RPMI8226 (cell line): ENCODE measurements at regions not wholly inside any gene's neighbourhood (a gene's known extent, or its start where the extent isn't known, plus 50 kb on each side); places are given as distances from the start of the nearest gene placed in this dataset.

Experiments used
- DNase-seq: peaks from one replicate; pipeline ENCODE4 v3.0.0-alpha.2; 2015

DNA sequence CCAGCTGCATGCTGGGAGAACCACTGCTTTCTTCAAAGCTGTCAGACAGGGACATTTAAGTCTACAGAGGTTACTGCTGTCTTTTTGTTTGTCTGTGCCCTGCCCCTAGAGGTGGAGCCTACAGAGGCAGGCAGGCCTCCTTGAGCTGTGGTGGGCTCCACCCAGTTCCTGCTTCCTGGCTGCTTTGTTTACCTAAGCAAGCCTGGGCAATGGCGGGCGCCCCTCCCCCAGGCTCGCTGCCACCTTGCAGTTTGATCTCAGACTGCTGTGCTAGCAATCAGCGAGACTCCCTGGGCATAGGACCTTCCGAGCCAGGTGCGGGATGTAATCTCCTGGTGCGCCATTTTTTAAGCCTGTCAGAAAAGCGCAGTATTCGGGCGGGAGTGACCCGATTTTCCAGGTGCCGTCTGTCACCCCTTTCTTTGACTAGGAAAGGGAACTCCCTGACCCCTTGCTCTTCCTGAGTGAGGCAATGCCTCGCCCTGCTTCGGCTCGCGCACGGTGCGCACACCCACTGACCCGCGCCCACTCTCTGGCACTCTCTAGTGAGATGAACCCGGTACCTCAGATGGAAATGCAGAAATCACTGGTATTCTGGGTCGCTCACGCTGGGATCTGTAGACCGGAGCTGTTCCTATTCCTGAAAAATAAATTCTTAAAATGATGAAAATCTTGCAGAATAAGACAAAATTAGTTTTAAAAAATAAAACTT lies 1022.9 kb downstream of the RAPGEF2 start:
- DNase-seq = peak; percentile 23

GRCh38 chr4:160127211-160127610 lies 1024.3 kb downstream of the RAPGEF2 start:
- DNase-seq = no peak

- DNase-seq = no peak
These were observed 1026.6 kb downstream of the RAPGEF2 start for GRCh38 chr4:160129439-160129838.

GRCh38 chr4:160136021-160136420 lies 1033.1 kb downstream of the RAPGEF2 start:
- DNase-seq = no peak

DNA sequence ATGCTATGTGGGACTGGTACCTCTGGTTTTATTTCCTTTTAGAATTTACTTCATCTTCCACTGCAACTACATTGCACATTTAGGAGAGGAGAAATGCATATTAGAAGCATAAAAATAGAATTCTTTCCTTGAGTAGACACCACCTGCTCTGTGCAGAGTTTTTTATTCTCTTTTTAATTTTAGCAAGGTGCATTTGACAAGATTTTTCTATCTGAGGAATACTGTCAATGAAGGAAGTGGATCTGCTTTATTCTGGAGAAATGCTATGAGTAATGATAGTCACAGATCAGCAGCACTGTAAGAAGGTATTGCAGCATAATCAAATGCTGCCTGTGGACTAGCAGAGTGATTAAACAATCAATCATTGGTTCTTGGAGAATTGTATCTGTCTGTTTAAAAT lies 1038.3 kb downstream of the RAPGEF2 start:
- DNase-seq = no peak

GRCh38 chr4:160142579-160142978 lies 1039.7 kb downstream of the RAPGEF2 start:
- no peak for DNase-seq

- no peak for DNase-seq
These were observed 1040.7 kb downstream of the RAPGEF2 start for GRCh38 chr4:160143574-160143973.

- DNase-seq = no peak
These were observed 1056.6 kb downstream of the RAPGEF2 start for GRCh38 chr4:160159457-160159856.

DNA sequence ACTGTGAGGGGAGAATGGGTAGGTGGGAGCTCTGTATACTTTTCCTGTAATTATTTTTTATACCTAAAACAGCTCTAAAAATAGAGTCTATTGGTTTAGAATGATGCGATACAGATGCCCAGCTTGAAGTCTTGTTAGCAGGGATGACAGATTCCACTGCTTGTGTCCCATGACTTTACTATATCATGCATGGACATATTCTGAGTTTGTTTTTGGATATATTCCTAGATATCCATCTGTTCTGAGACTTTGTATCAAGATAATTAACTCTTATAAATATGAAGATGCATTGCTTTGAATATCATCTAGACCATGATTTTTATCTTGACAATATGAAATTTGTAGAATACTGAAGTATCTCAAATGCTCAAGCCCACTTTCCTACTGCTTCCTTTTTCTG lies 1058.1 kb downstream of the RAPGEF2 start:
- DNase-seq = no peak

GRCh38 chr4:160175064-160175643 lies 1072.3 kb downstream of the RAPGEF2 start:
- no peak for DNase-seq

GRCh38 chr4:160180211-160180610 lies 1077.3 kb downstream of the RAPGEF2 start:
- no peak for DNase-seq

DNA sequence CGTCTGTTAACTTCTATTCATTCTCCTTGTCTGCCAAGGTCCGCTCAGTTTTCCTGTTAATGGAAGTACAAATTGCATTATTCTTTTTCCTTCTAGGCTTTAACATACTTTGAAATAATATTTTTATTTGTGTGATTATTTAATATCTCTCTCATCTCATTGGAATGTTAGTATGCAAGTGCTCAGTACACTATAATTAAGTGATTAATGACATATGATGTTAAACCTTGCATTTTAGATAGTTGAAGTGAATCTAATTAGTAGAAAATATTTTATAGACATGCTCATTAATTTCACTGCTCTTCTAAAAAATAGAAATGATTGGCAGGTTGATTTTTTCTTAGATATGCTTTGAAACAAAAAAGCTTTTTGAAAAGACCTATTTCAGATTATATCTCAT lies 1079.8 kb downstream of the RAPGEF2 start:
- no peak for DNase-seq

- peak; percentile 7 for DNase-seq
These were observed 1082.0 kb downstream of the RAPGEF2 start for GRCh38 chr4:160184884-160185283.

- no peak for DNase-seq
These were observed 1090.9 kb downstream of the RAPGEF2 start for GRCh38 chr4:160193787-160194186.

DNA sequence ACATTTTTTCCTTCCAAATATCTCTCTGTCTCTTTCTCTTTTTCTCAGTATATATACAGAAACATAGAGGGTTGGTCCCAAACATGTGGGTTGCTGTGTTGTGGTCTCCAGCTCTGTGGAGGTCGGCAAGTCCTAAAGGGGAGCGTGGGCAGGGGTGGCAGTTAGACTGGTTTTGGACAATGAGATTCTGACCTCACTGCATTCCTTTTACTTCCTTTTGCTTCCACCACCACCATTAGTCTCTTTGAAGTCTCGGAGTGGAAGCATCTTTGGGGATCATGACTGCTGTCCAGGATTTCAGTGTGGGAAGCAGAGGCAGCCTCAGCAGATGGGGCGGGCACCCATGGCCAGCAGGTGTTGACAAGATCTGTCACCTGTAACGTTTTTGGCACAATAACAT lies 1091.8 kb downstream of the RAPGEF2 start:
- DNase-seq = no peak

GRCh38 chr4:160202802-160203201 lies 1099.9 kb downstream of the RAPGEF2 start:
- DNase-seq = no peak

DNA sequence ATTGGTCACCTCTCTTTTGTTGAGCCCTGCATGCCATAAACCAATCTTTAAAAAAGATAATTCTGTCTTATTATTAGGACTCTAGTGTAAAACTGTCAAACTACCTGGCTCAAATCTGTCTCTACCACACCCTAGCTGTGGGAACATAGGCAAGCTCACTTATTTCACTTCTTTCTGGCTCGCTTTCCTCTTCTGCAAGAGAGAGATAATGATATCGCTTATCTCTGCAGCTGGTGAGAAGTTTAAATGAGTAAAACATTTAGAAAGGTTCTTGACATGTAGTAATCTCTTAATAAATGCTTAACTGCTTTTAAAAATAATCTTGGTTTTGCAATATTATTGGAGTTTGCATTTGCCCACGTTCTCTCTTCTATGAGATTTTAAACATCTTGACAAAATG lies 1109.2 kb downstream of the RAPGEF2 start:
- no peak for DNase-seq

- no peak for DNase-seq
These were observed 1110.5 kb downstream of the RAPGEF2 start for GRCh38 chr4:160213366-160213765.

GRCh38 chr4:160217352-160217751 lies 1114.5 kb downstream of the RAPGEF2 start:
- no peak for DNase-seq

GRCh38 chr4:160224049-160224448 lies 1121.2 kb downstream of the RAPGEF2 start:
- DNase-seq = no peak

DNA sequence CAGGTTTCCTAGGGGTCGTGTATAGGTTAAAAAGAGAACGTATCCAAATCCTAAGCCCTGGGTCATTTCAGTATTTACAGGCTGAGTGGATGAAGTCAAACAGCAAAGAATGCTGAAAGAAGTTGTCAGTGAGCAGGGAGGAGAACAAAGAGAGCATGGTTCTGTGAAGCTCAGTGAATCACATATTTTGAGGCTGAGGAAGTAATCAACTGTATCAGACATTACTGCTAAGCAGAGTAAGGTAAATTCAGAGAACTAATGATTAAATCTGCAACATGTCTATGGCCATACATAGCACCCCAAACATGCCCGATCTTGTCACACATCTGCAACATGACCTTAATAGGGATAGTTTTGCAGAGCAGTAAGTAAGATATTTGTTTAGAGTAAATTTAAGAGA lies 1130.3 kb downstream of the RAPGEF2 start:
- no peak for DNase-seq

DNA sequence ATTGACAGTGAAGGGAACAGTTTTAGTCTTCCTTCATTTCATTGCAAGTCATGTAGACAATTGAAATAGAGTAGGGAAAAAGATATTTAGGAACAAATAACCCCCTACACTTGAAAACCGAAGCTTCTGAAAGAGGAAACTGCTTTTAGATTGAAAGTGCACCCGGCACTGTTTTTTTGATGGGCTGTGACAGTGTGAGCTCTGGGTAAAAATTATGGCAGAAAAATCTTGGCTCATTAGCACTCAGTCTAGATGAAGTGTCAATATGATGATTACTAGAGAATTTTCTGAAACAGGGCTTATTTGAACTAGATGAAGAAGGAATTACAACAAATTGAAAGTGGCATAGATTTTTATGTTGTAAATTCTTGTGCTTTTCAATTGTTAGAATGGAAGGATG lies 1132.4 kb downstream of the RAPGEF2 start:
- no peak for DNase-seq

- no peak for DNase-seq
These were observed 1132.9 kb downstream of the RAPGEF2 start for GRCh38 chr4:160235771-160236170.

- DNase-seq = no peak
These were observed 1135.9 kb downstream of the RAPGEF2 start for GRCh38 chr4:160238790-160239189.

DNA sequence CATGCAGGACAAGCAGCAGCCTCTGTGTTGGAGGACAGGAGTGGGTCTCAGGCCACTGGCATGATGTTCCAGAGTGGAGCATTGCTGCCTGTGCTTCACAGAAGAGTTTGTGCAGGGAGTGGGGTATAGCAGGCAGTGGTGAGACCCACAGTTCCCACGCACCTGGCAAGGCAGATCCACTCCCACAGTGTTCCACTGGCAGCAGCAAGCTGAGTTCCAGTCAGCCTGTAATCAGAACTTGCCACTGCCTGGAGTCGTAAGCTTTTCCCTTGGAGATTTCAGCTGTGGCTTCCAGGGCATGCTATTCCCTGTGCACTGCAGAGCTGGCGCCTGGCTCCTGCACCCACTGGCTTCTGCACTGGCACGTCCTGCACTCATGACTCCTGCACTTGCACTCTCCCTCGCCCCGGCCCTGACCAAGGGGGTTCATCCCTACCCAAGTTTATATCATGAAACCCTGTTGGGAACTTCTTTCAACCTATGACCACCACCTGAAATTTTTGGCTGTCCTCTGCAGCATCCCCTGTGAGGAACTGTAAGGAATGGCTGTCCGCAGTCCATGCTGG lies 1144.3 kb downstream of the RAPGEF2 start:
- no peak for DNase-seq
